ENCODE measurements at regions not wholly inside any gene's neighbourhood (a gene's known extent, or its start where the extent isn't known, plus 50 kb on each side); places are given as distances from the start of the nearest gene placed in this dataset.
"Not testable (repeated sequence)": the region's sequence is repeated elsewhere in the genome, so short reads cannot be mapped to it uniquely, and the experiment has no call there.

DNA sequence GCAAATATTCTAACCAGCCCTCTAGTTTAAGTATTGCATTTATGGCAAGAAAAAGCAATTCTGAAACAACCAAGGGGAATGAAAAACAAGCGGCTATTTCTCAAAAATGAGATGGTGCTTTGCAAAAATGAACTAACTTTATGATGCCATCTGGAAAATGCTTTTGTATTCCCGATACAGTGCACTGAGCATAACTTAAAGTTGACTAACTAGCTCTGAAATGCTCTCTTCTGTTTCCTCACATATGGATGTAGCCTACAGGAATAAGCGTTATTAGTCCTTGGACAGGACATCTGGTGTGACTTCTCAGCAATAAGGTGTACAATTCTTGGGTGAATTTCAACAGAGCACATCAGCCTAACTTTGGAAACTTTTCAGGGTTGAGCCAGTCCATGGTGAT is 228.2 kb upstream of the DDI1 start:
- no peak for DNase-seq

- no peak for DNase-seq
Measured at GRCh38 chr11:103811870-103812455, 224.5 kb upstream of the DDI1 start.

DNA sequence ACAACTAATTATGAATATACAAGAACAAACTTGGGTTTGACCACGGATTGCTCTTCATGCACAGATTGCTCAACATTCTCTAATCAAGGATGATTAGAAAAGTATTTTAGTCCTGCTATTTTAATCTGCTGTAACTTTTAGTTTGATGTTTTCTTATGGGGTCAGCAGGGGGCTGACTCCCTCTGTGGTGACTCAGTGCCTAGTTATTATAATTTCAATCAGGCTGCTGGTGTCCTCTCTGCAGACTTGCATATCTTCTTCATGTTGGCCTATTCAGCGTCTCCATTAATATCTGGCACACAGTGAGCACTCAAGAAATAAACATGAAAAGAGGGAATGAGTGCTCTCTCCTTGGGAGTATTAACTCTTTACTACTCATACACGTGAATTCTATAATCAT is 223.8 kb upstream of the DDI1 start:
- no peak for DNase-seq

GRCh38 chr11:103820345-103820744 is 216.1 kb upstream of the DDI1 start:
- not testable (repeated sequence) for DNase-seq

GRCh38 chr11:103824116-103824515 is 212.3 kb upstream of the DDI1 start:
- DNase-seq, result no peak

DNA sequence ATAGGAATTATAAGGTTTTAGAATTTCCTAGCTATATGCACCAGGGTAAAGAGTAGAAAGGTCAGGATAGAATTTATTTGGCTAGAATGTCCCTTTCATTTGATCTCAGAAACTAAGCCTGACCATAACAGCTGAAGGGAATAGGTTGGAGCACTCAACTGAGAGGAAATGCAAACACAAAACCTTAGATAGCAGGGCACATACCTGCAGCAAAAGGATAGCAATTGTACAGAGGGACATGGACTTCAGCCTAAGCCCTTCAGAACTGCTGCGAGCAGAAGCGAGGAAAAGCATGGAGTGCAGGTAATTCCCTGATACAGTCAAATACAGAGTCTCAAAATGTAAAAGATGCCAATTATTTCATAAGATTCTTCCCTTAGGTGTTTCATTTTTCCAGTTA is 211.0 kb upstream of the DDI1 start:
- no peak for DNase-seq

DNA sequence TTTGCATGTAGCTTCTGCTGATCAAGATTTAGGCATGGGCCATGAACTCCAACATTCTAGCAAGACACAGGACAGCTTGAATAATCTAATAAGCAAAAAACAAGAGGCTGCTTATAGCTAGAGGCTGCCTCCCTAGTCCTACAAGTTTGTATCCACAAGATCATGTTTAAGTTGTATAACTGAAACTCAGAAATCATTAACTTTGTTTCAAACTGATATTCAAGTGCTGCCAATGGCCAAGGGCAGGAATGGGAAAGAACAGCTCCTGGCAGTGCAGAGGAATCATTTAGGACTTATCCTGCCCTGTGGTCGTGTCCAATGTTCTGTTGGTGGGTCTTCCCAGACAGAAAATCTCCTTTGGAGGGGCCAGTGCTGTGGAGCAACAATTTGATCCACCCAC is 209.6 kb upstream of the DDI1 start:
- DNase-seq, result no peak

GRCh38 chr11:103829596-103829995 is 206.8 kb upstream of the DDI1 start:
- no peak for DNase-seq

- DNase-seq, result no peak
Measured at GRCh38 chr11:103830205-103830604, 206.2 kb upstream of the DDI1 start.

DNA sequence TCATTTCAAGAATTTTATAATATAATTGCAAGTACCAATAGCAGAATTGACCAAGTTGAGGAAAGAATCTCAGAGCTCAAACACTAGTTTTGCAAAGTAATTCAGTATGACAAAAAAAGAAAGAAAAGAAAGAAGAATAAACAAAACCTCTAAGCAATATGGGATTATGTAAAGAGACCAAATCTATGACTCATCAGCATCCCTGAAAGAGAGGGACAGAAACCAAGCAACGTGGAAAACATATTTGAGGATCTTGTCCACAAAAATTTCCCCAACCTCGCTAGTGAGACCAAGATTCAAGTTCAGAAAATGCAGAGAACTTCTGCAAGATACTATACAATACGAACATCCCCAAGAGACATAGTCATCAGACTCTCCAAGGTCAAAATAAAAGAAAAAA is 203.7 kb upstream of the DDI1 start:
- no peak for DNase-seq

GRCh38 chr11:103842191-103842590 is 194.2 kb upstream of the DDI1 start:
- DNase-seq, result no peak

DNA sequence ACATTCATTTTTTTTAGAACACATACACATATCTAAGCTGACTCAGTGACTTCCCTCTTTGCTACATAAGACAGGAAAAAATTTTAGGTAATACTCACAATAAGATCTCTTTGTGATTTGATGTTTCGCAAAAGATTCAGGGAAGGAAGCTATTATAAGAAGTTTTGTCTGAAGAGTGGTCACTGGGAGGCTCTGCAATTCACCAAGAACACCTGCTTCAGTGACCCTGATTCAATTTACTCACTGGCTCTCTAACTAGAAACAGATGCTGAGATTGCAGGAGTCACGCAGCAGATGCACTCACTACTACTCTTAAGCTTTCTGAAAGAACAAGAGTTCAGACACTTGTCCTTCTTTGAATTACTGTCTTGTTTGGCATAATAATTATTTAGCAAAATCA is 193.6 kb upstream of the DDI1 start:
- no peak for DNase-seq

GRCh38 chr11:103844327-103845215 is 191.9 kb upstream of the DDI1 start:
- DNase-seq, result no peak

DNA sequence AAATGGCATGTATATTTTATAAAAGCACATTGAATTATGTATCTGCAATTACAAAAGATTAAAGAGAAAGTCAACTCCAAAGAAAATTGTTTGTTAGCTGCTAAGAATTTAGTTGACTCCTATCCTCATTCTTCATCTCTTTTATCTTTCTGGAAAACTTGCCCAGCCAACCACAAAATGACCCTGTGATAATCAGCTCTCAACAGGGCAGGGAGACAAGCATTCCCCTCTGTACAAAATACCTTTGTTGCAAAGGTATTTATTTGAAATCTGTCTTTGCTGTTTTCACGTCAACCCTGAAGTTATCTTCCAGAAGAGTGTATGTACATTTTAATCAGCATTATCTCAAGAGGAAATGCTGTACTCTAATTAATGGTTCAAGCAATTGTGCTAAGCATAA is 191.1 kb upstream of the DDI1 start:
- no peak for DNase-seq

DNA sequence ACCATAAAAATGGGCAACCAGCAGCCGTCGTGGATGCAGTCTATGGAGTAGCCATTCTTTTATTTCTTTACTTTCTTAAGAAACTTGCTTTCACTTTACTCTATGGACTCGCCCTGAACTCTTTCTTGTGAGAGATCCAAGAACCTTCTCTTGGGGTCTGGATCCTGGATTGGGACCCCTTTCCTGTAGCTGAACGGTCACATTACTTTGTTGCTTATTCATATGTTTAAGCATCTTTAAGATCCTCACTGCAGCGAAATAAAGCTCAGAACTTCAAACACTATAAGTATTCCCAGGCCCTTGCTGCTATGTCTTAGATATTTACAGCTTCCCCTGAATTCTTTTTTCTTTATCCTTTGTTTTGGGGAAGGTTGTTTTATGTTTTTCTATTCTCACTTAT is 187.8 kb upstream of the DDI1 start:
- DNase-seq, result no peak

GRCh38 chr11:103849366-103849765 is 187.1 kb upstream of the DDI1 start:
- DNase-seq, result no peak

- DNase-seq, result no peak
Measured at GRCh38 chr11:103850419-103851165, 185.8 kb upstream of the DDI1 start.

GRCh38 chr11:103851166-103851651 is 185.2 kb upstream of the DDI1 start:
- DNase-seq, result no peak
